ENCODE measurements at regions not wholly inside any gene's neighbourhood (a gene's known extent, or its start where the extent isn't known, plus 50 kb on each side); places are given as distances from the start of the nearest gene placed in this dataset.

DNA sequence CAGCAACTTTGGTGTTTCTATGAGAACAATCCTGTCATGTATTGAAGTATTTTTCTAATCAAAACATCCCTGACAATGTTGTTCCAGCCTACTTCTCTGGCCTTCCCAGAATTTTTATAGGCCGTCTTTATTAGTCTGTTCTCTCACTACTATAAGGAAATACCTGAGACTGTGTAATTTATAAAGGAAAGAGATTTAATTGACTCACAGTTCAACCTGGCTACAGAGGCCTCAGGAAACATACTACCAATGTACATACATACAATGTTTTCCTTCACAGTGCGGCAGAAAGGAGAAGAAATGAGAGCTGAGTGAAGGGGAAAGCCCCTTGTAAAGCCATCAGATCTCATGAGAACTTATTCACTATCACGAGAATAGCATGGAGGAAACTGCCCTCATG, 484.7 kb upstream of the PODXL start:
- Histone ChIP-seq H3K4me1 (ENCODE audit: insufficient read depth, low read length) (no peaks in the 10 kb centered on the region), H4K20me1 (ENCODE audit: insufficient read depth, low read length) (no peaks in the 10 kb centered on the region), H3K27ac (ENCODE audit: low read depth, low read length) (no peak overlapping the region), H3K9me3 (ENCODE audit: low read depth, low read length) (peaks cover 2% of the 10 kb centered on the region), H3K79me2 (ENCODE audit: insufficient read depth, low read length) (no peaks in the 10 kb centered on the region), H2AFZ (ENCODE audit: low read length) (no peak overlapping the region), H3K36me3 (ENCODE audit: insufficient read depth, low read length) (no peaks in the 10 kb centered on the region), H3K4me2 (ENCODE audit: insufficient read depth, low read length) (no peak overlapping the region), H3K4me3 (ENCODE audit: insufficient read depth, low read length) (no peak overlapping the region), H3K27me3 (ENCODE audit: insufficient read depth, low read length) (peaks cover 14% of the 10 kb centered on the region)
- no peak for DNase-seq (ENCODE audit: insufficient read length, low spot score, missing footprints)
- TF ChIP-seq, protein P1, sequence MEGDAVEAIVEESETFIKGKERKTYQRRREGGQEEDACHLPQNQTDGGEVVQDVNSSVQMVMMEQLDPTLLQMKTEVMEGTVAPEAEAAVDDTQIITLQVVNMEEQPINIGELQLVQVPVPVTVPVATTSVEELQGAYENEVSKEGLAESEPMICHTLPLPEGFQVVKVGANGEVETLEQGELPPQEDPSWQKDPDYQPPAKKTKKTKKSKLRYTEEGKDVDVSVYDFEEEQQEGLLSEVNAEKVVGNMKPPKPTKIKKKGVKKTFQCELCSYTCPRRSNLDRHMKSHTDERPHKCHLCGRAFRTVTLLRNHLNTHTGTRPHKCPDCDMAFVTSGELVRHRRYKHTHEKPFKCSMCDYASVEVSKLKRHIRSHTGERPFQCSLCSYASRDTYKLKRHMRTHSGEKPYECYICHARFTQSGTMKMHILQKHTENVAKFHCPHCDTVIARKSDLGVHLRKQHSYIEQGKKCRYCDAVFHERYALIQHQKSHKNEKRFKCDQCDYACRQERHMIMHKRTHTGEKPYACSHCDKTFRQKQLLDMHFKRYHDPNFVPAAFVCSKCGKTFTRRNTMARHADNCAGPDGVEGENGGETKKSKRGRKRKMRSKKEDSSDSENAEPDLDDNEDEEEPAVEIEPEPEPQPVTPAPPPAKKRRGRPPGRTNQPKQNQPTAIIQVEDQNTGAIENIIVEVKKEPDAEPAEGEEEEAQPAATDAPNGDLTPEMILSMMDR (IDR thresholded peaks at IDR 0.05; ENCODE audit: extremely low read depth, low read depth, low read length) = no peak

DNA sequence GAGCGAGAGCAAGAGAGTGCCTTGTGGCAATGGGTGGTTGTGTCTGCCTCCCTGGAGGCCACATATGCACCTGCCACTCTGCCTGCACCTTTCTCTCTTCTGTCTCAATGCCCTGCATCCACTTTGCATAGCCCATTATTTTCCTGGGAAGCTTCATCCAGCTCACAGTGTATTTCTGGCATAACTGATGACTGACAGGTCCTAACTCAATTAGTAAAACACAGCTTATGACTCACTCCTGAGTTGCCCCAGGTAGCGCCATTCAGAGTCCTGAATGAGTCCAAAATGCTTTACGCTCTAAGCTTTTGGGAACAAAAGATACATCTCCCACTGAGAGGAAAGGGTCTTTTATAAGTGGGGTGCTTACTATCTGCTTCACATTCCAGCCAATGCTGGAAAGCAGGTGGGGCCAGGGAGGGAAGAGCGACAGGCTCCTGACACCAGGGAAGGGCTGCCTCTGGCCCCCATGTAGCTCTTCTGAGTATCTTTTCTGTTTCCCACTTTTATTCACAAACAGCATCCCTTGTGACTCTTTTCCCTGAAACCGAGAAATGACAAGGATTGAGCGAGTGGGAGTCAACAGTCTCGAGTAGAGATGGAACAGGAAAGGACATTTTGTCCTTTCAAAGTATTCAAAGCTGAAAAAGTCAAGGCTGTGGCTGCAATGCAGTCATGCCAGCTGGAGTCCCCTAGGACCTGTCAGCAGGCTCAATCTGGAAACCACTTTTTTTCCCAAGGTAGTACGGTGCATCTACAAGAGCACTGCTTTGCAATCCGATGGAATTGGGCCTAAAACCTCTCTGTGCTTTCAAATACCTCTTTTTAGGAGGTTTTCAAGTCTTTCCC, 479.3 kb upstream of the PODXL start:
- TF ChIP-seq, protein P1 (IDR thresholded peaks at IDR 0.05; ENCODE audit: extremely low read depth, low read depth, low read length) = no peak
- H3K4me3 ChIP-seq (ENCODE audit: insufficient read depth, low read length) = no peak overlapping the region
- no peak for DNase-seq (ENCODE audit: insufficient read length, low spot score, missing footprints)

GRCh38 chr7:132034748-132035416, 478.5 kb upstream of the PODXL start:
- Histone ChIP-seq H4K20me1 (ENCODE audit: insufficient read depth, low read length) (no peaks in the 10 kb centered on the region), H2AFZ (ENCODE audit: low read length) (no peak overlapping the region), H3K4me3 (ENCODE audit: insufficient read depth, low read length) (no peak overlapping the region), H3K9me3 (ENCODE audit: low read depth, low read length) (no peaks in the 10 kb centered on the region), H3K27ac (ENCODE audit: low read depth, low read length) (no peak overlapping the region), H3K4me1 (ENCODE audit: insufficient read depth, low read length) (no peaks in the 10 kb centered on the region), H3K27me3 (ENCODE audit: insufficient read depth, low read length) (peaks cover 14% of the 10 kb centered on the region), H3K36me3 (ENCODE audit: insufficient read depth, low read length) (no peaks in the 10 kb centered on the region), H3K79me2 (ENCODE audit: insufficient read depth, low read length) (no peaks in the 10 kb centered on the region), H3K4me2 (ENCODE audit: insufficient read depth, low read length) (no peak overlapping the region)
- TF ChIP-seq, protein P1 (IDR thresholded peaks at IDR 0.05; ENCODE audit: extremely low read depth, low read depth, low read length) = no peak
- no peak for DNase-seq (ENCODE audit: insufficient read length, low spot score, missing footprints)

More for the DNA sequence above, 479.3 kb upstream of the PODXL start:
- peaks cover 11% of the 10 kb centered on the region for H3K27me3 ChIP-seq (ENCODE audit: insufficient read depth, low read length)
- H3K9me3 ChIP-seq (ENCODE audit: low read depth, low read length) = no peaks in the 10 kb centered on the region
- no peaks in the 10 kb centered on the region for H3K4me1 ChIP-seq (ENCODE audit: insufficient read depth, low read length)
- no peak overlapping the region for H3K4me2 ChIP-seq (ENCODE audit: insufficient read depth, low read length)
- H3K36me3 ChIP-seq (ENCODE audit: insufficient read depth, low read length) = no peaks in the 10 kb centered on the region
- H2AFZ ChIP-seq (ENCODE audit: low read length) = no peak overlapping the region
- no peak overlapping the region for H3K27ac ChIP-seq (ENCODE audit: low read depth, low read length)
- H3K79me2 ChIP-seq (ENCODE audit: insufficient read depth, low read length) = no peaks in the 10 kb centered on the region
- H4K20me1 ChIP-seq (ENCODE audit: insufficient read depth, low read length) = no peaks in the 10 kb centered on the region

GRCh38 chr7:132030883-132031282, 474.5 kb upstream of the PODXL start:
- Histone ChIP-seq H3K36me3 (ENCODE audit: insufficient read depth, low read length) (no peaks in the 10 kb centered on the region), H3K9me3 (ENCODE audit: low read depth, low read length) (no peaks in the 10 kb centered on the region), H2AFZ (ENCODE audit: low read length) (no peak overlapping the region), H3K4me2 (ENCODE audit: insufficient read depth, low read length) (no peak overlapping the region), H3K79me2 (ENCODE audit: insufficient read depth, low read length) (no peaks in the 10 kb centered on the region), H3K4me1 (ENCODE audit: insufficient read depth, low read length) (no peaks in the 10 kb centered on the region), H3K4me3 (ENCODE audit: insufficient read depth, low read length) (no peak overlapping the region), H3K27me3 (ENCODE audit: insufficient read depth, low read length) (peaks cover 7% of the 10 kb centered on the region), H3K27ac (ENCODE audit: low read depth, low read length) (no peak overlapping the region), H4K20me1 (ENCODE audit: insufficient read depth, low read length) (no peaks in the 10 kb centered on the region)
- no peak for DNase-seq (ENCODE audit: insufficient read length, low spot score, missing footprints)
- TF ChIP-seq, protein P1 (IDR thresholded peaks at IDR 0.05; ENCODE audit: extremely low read depth, low read depth, low read length) = no peak

Measured in osteoblast (primary cell).